SK-N-SH (cell line): ENCODE measurements at regions not wholly inside any gene's neighbourhood (a gene's known extent, or its start where the extent isn't known, plus 50 kb on each side); places are given as distances from the start of the nearest gene placed in this dataset.

Experiments used
- CTCF ChIP-seq: fragments of 200-600 bp; sonication (generic); IDR thresholded peaks from 2 replicates; pipeline ENCODE4 v1.6.1; 2017; ENCODE audit warnings: antibody characterized with exemption, mild to moderate bottlenecking, moderate library complexity
- FOSL2 ChIP-seq: IDR thresholded peaks from 2 replicates; pipeline ENCODE4 v1.4.0; 2012; ENCODE audit warnings: low read depth, mild to moderate bottlenecking, moderate library complexity, borderline replicate concordance
- GATA2 ChIP-seq: sonication (generic); formaldehyde crosslinking; IDR thresholded peaks from 2 replicates; pipeline ENCODE4 v1.5.0; 2020; ENCODE audit warnings: mild to moderate bottlenecking, missing genetic modification reagents
- JUND ChIP-seq: IDR thresholded peaks from 2 replicates; pipeline ENCODE4 v1.4.0; 2012
- NFIC ChIP-seq: IDR thresholded peaks from 2 replicates; pipeline ENCODE4 v1.4.0; 2012; ENCODE audit warnings: borderline replicate concordance
- TAF1 ChIP-seq: IDR thresholded peaks from 2 replicates; pipeline ENCODE4 v1.6.1; 2012; ENCODE audit warnings: low read depth, mild to moderate bottlenecking, low read length, moderate library complexity, borderline replicate concordance
- TF ChIP-seq, protein P1 (sequence below): IDR thresholded peaks from 2 replicates; pipeline ENCODE4; 2012

- no peak for TF ChIP-seq TAF1
- no peak for TF ChIP-seq CTCF
- TF ChIP-seq GATA2: no peak
- TF ChIP-seq, protein P1, sequence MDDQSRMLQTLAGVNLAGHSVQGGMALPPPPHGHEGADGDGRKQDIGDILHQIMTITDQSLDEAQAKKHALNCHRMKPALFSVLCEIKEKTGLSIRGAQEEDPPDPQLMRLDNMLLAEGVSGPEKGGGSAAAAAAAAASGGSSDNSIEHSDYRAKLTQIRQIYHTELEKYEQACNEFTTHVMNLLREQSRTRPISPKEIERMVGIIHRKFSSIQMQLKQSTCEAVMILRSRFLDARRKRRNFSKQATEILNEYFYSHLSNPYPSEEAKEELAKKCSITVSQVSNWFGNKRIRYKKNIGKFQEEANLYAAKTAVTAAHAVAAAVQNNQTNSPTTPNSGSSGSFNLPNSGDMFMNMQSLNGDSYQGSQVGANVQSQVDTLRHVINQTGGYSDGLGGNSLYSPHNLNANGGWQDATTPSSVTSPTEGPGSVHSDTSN: no peak
- no peak for TF ChIP-seq FOSL2
- TF ChIP-seq NFIC: no peak
- no peak for TF ChIP-seq JUND
Measured at GRCh38 chr14:85441909-85442643, 87.9 kb upstream of the FLRT2 start.
